Progenitor cell of endocrine pancreas (in vitro differentiated cells): ENCODE measurements at regions not wholly inside any gene's neighbourhood (a gene's known extent, or its start where the extent isn't known, plus 50 kb on each side); places are given as distances from the start of the nearest gene placed in this dataset.
A peak's percentile ranks its signal among the peaks of the same experiment; 100 is the strongest.

Experiments used
- DNase-seq: peaks from one replicate; pipeline ENCODE4 v3.0.0; 2021; ENCODE audit warnings: low spot score; ENCODE audit not compliant: unreplicated experiment
- H3K27ac Mint-ChIP-seq: 2 replicates; pipeline ENCODE4 v1.8.0; 2021; ENCODE audit warnings: mild to moderate bottlenecking, moderate library complexity, mixed read lengths
- H3K27me3 Mint-ChIP-seq: 2 replicates; pipeline ENCODE4 v1.8.0; 2021; ENCODE audit warnings: mixed read lengths
- H3K36me3 Mint-ChIP-seq: 2 replicates; pipeline ENCODE4 v1.8.0; 2022; ENCODE audit warnings: mixed read lengths; ENCODE audit not compliant: insufficient read depth
- H3K4me1 Mint-ChIP-seq: 2 replicates; pipeline ENCODE4 v1.8.0; 2021; ENCODE audit warnings: low read depth, mixed read lengths
- H3K4me3 Mint-ChIP-seq: 2 replicates; pipeline ENCODE4 v1.8.0; 2021; ENCODE audit warnings: low read depth, mild to moderate bottlenecking, moderate library complexity, mixed read lengths
- H3K9me3 Mint-ChIP-seq: 2 replicates; pipeline ENCODE4 v1.8.0; 2021; ENCODE audit warnings: low read depth, mixed read lengths
- CTCF ChIP-seq: fragments of 200-600 bp; sonication (generic); IDR thresholded peaks from one replicate; pipeline ENCODE4 v1.5.0; 2021; ENCODE audit warnings: antibody characterized with exemption, mild to moderate bottlenecking; ENCODE audit not compliant: unreplicated experiment

- H3K27me3 Mint-ChIP-seq: no peaks in the 10 kb centered on the region
- H3K27ac Mint-ChIP-seq: peak overlapping the region; percentile 30
- TF ChIP-seq CTCF: no peak
- H3K4me1 Mint-ChIP-seq: peaks cover 19% of the 10 kb centered on the region
- no peak overlapping the region for H3K4me3 Mint-ChIP-seq
- no peak for DNase-seq
- peaks cover 3% of the 10 kb centered on the region for H3K9me3 Mint-ChIP-seq
- H3K36me3 Mint-ChIP-seq: no peaks in the 10 kb centered on the region
These were observed 1690.4 kb upstream of the SLC39A10 start for GRCh38 chr2:193966590-193966989.

GRCh38 chr2:193965263-193965662 is 1691.8 kb upstream of the SLC39A10 start:
- no peak overlapping the region for H3K4me3 Mint-ChIP-seq
- peaks cover 24% of the 10 kb centered on the region for H3K4me1 Mint-ChIP-seq
- no peak for TF ChIP-seq CTCF
- peaks cover 3% of the 10 kb centered on the region for H3K9me3 Mint-ChIP-seq
- H3K27me3 Mint-ChIP-seq: no peaks in the 10 kb centered on the region
- no peak for DNase-seq
- no peaks in the 10 kb centered on the region for H3K36me3 Mint-ChIP-seq
- H3K27ac Mint-ChIP-seq: peak overlapping the region; percentile 29

GRCh38 chr2:193963472-193964119 is 1693.4 kb upstream of the SLC39A10 start:
- no peak for DNase-seq

GRCh38 chr2:193946806-193947205 is 1710.2 kb upstream of the SLC39A10 start:
- Mint-ChIP-seq H3K27ac (no peak overlapping the region), H3K4me3 (no peak overlapping the region), H3K36me3 (no peaks in the 10 kb centered on the region), H3K27me3 (no peaks in the 10 kb centered on the region), H3K9me3 (no peaks in the 10 kb centered on the region), H3K4me1 (peaks cover 3% of the 10 kb centered on the region)
- no peak for TF ChIP-seq CTCF
- DNase-seq: no peak

More at GRCh38 chr2:193963472-193964119, 1693.4 kb upstream of the SLC39A10 start:
- H3K27ac Mint-ChIP-seq: peak overlapping the region; percentile 89
- no peaks in the 10 kb centered on the region for H3K27me3 Mint-ChIP-seq
- H3K36me3 Mint-ChIP-seq: no peaks in the 10 kb centered on the region
- no peaks in the 10 kb centered on the region for H3K9me3 Mint-ChIP-seq
- H3K4me1 Mint-ChIP-seq: peaks cover 24% of the 10 kb centered on the region
- TF ChIP-seq CTCF: peak; percentile 70
- H3K4me3 Mint-ChIP-seq: no peak overlapping the region

- H3K4me1 Mint-ChIP-seq: no peaks in the 10 kb centered on the region
- no peaks in the 10 kb centered on the region for H3K36me3 Mint-ChIP-seq
- no peak overlapping the region for H3K4me3 Mint-ChIP-seq
- H3K27ac Mint-ChIP-seq: no peak overlapping the region
- TF ChIP-seq CTCF: no peak
- H3K27me3 Mint-ChIP-seq: no peaks in the 10 kb centered on the region
- H3K9me3 Mint-ChIP-seq: no peaks in the 10 kb centered on the region
- no peak for DNase-seq
These were observed 1713.5 kb upstream of the SLC39A10 start for GRCh38 chr2:193943406-193943960.
